ENCODE measurements at regions not wholly inside any gene's neighbourhood (a gene's known extent, or its start where the extent isn't known, plus 50 kb on each side); places are given as distances from the start of the nearest gene placed in this dataset.

- H3K4me3 Mint-ChIP-seq, result no peak overlapping the region
- H3K36me3 Mint-ChIP-seq, result no peaks in the 10 kb centered on the region
- Histone ChIP-seq H3K36me3 (ENCODE audit: control insufficient read depth, insufficient read depth, low read length) (no peaks in the 10 kb centered on the region), H3K4me3 (ENCODE audit: low read depth, low read length) (no peak overlapping the region), H3K27ac (ENCODE audit: insufficient read depth, low read length, poor library complexity, severe bottlenecking) (no peak overlapping the region), H3K9me3 (ENCODE audit: control insufficient read depth in 2 of 2, low read length in 2 of 2) (no peaks in the 10 kb centered on the region), H3K4me1 (ENCODE audit: control insufficient read depth, insufficient read depth, low read length, poor library complexity, severe bottlenecking) (no peaks in the 10 kb centered on the region), H3K27me3 (ENCODE audit: control insufficient read depth, insufficient read depth, low read length) (no peaks in the 10 kb centered on the region)
- no peak for ATAC-seq (ENCODE audit: low read depth in 2 of 2)
- H3K27ac Mint-ChIP-seq, result no peak overlapping the region
- no peaks in the 10 kb centered on the region for H3K9me3 Mint-ChIP-seq
- H3K27me3 Mint-ChIP-seq, result no peaks in the 10 kb centered on the region
- no peak for DNase-seq
- H3K4me1 Mint-ChIP-seq, result no peaks in the 10 kb centered on the region
Measured at GRCh38 chr16:11420895-11421294, 75.6 kb downstream of the RMI2 start.

- no peaks in the 10 kb centered on the region for H3K27me3 Mint-ChIP-seq
- Histone ChIP-seq H3K36me3 (ENCODE audit: control insufficient read depth, insufficient read depth, low read length) (no peaks in the 10 kb centered on the region), H3K4me1 (ENCODE audit: control insufficient read depth, insufficient read depth, low read length, poor library complexity, severe bottlenecking) (no peaks in the 10 kb centered on the region), H3K27ac (ENCODE audit: insufficient read depth, low read length, poor library complexity, severe bottlenecking) (no peak overlapping the region), H3K9me3 (ENCODE audit: control insufficient read depth in 2 of 2, low read length in 2 of 2) (no peaks in the 10 kb centered on the region), H3K27me3 (ENCODE audit: control insufficient read depth, insufficient read depth, low read length) (no peaks in the 10 kb centered on the region), H3K4me3 (ENCODE audit: low read depth, low read length) (no peak overlapping the region)
- DNase-seq (no peak), ATAC-seq (ENCODE audit: low read depth in 2 of 2) (no peak)
- no peak overlapping the region for H3K27ac Mint-ChIP-seq
- no peaks in the 10 kb centered on the region for H3K4me1 Mint-ChIP-seq
- H3K9me3 Mint-ChIP-seq, result no peaks in the 10 kb centered on the region
- H3K4me3 Mint-ChIP-seq, result no peak overlapping the region
- no peaks in the 10 kb centered on the region for H3K36me3 Mint-ChIP-seq
Measured at GRCh38 chr16:11422381-11423314, 77.4 kb downstream of the RMI2 start.

GRCh38 chr16:11423315-11424117 is 78.3 kb downstream of the RMI2 start:
- no peak for ATAC-seq (ENCODE audit: low read depth in 2 of 2)
- no peaks in the 10 kb centered on the region for H3K4me1 ChIP-seq (ENCODE audit: control insufficient read depth, insufficient read depth, low read length, poor library complexity, severe bottlenecking)

GRCh38 chr16:11424118-11424460 is 78.8 kb downstream of the RMI2 start:
- no peak for DNase-seq
- no peaks in the 10 kb centered on the region for H3K27me3 Mint-ChIP-seq
- no peaks in the 10 kb centered on the region for H3K36me3 ChIP-seq (ENCODE audit: control insufficient read depth, insufficient read depth, low read length)
- H3K36me3 Mint-ChIP-seq, result no peaks in the 10 kb centered on the region
- H3K4me1 Mint-ChIP-seq, result no peaks in the 10 kb centered on the region
- H3K9me3 Mint-ChIP-seq, result peaks cover 0 to 1% (median 0%) of the 10 kb centered on the region in 7 donors
- H3K9me3 ChIP-seq (ENCODE audit: control insufficient read depth in 2 of 2, low read length in 2 of 2), result no peaks in the 10 kb centered on the region
- H3K4me3 ChIP-seq (ENCODE audit: low read depth, low read length), result no peak overlapping the region
- ATAC-seq (ENCODE audit: low read depth in 2 of 2), result no peak
- H3K4me3 Mint-ChIP-seq, result no peak overlapping the region
- H3K27ac ChIP-seq (ENCODE audit: insufficient read depth, low read length, poor library complexity, severe bottlenecking), result no peak overlapping the region
- H3K27ac Mint-ChIP-seq, result no peak overlapping the region
- H3K27me3 ChIP-seq (ENCODE audit: control insufficient read depth, insufficient read depth, low read length), result no peaks in the 10 kb centered on the region
- no peaks in the 10 kb centered on the region for H3K4me1 ChIP-seq (ENCODE audit: control insufficient read depth, insufficient read depth, low read length, poor library complexity, severe bottlenecking)

More at GRCh38 chr16:11423315-11424117, 78.3 kb downstream of the RMI2 start:
- Histone ChIP-seq H3K9me3 (ENCODE audit: control insufficient read depth in 2 of 2, low read length in 2 of 2) (no peaks in the 10 kb centered on the region), H3K36me3 (ENCODE audit: control insufficient read depth, insufficient read depth, low read length) (no peaks in the 10 kb centered on the region), H3K27ac (ENCODE audit: insufficient read depth, low read length, poor library complexity, severe bottlenecking) (no peak overlapping the region), H3K4me3 (ENCODE audit: low read depth, low read length) (no peak overlapping the region), H3K27me3 (ENCODE audit: control insufficient read depth, insufficient read depth, low read length) (no peaks in the 10 kb centered on the region)
- Mint-ChIP-seq H3K4me3 (no peak overlapping the region), H3K27ac (no peak overlapping the region), H3K4me1 (no peaks in the 10 kb centered on the region), H3K36me3 (no peaks in the 10 kb centered on the region), H3K27me3 (no peaks in the 10 kb centered on the region), H3K9me3 (peaks cover 0 to 1% (median 0%) of the 10 kb centered on the region in 7 donors)
- DNase-seq, result no peak

- Histone ChIP-seq H3K27ac (ENCODE audit: insufficient read depth, low read length, poor library complexity, severe bottlenecking) (no peak overlapping the region), H3K27me3 (ENCODE audit: control insufficient read depth, insufficient read depth, low read length) (no peaks in the 10 kb centered on the region), H3K4me1 (ENCODE audit: control insufficient read depth, insufficient read depth, low read length, poor library complexity, severe bottlenecking) (no peaks in the 10 kb centered on the region), H3K36me3 (ENCODE audit: control insufficient read depth, insufficient read depth, low read length) (no peaks in the 10 kb centered on the region), H3K4me3 (ENCODE audit: low read depth, low read length) (no peak overlapping the region), H3K9me3 (ENCODE audit: control insufficient read depth in 2 of 2, low read length in 2 of 2) (no peaks in the 10 kb centered on the region)
- Mint-ChIP-seq H3K9me3 (peaks cover 0 to 1% (median 0%) of the 10 kb centered on the region in 7 donors), H3K4me1 (no peaks in the 10 kb centered on the region), H3K27me3 (no peaks in the 10 kb centered on the region), H3K36me3 (no peaks in the 10 kb centered on the region), H3K27ac (no peak overlapping the region), H3K4me3 (no peak overlapping the region)
- DNase-seq, result no peak
- ATAC-seq (ENCODE audit: low read depth in 2 of 2), result no peak
Measured at GRCh38 chr16:11425140-11425539, 79.9 kb downstream of the RMI2 start.

GRCh38 chr16:11428623-11428953 is 83.3 kb downstream of the RMI2 start:
- Mint-ChIP-seq H3K27me3 (peaks cover under 1% of the 10 kb centered on the region), H3K4me1 (no peaks in the 10 kb centered on the region), H3K36me3 (no peaks in the 10 kb centered on the region), H3K9me3 (peaks cover 0 to 3% (median 0%) of the 10 kb centered on the region in 7 donors), H3K4me3 (no peak overlapping the region), H3K27ac (no peak overlapping the region)
- no peak for ATAC-seq (ENCODE audit: low read depth in 2 of 2)
- Histone ChIP-seq H3K36me3 (ENCODE audit: control insufficient read depth, insufficient read depth, low read length) (no peaks in the 10 kb centered on the region), H3K27me3 (ENCODE audit: control insufficient read depth, insufficient read depth, low read length) (no peaks in the 10 kb centered on the region), H3K27ac (ENCODE audit: insufficient read depth, low read length, poor library complexity, severe bottlenecking) (no peak overlapping the region), H3K4me1 (ENCODE audit: control insufficient read depth, insufficient read depth, low read length, poor library complexity, severe bottlenecking) (no peaks in the 10 kb centered on the region), H3K4me3 (ENCODE audit: low read depth, low read length) (no peak overlapping the region), H3K9me3 (ENCODE audit: control insufficient read depth in 2 of 2, low read length in 2 of 2) (peaks cover 0 to 7% of the 10 kb centered on the region in 2 experiments)
- DNase-seq, result no peak

- H3K27me3 Mint-ChIP-seq, result peaks cover 6% of the 10 kb centered on the region
- peaks cover 0 to 3% (median 0%) of the 10 kb centered on the region in 7 donors for H3K9me3 Mint-ChIP-seq
- Histone ChIP-seq H3K4me1 (ENCODE audit: control insufficient read depth, insufficient read depth, low read length, poor library complexity, severe bottlenecking) (no peaks in the 10 kb centered on the region), H3K9me3 (ENCODE audit: control insufficient read depth in 2 of 2, low read length in 2 of 2) (peaks cover 0 to 7% of the 10 kb centered on the region in 2 experiments), H3K4me3 (ENCODE audit: low read depth, low read length) (no peak overlapping the region), H3K27ac (ENCODE audit: insufficient read depth, low read length, poor library complexity, severe bottlenecking) (no peak overlapping the region), H3K36me3 (ENCODE audit: control insufficient read depth, insufficient read depth, low read length) (no peaks in the 10 kb centered on the region), H3K27me3 (ENCODE audit: control insufficient read depth, insufficient read depth, low read length) (no peaks in the 10 kb centered on the region)
- no peaks in the 10 kb centered on the region for H3K36me3 Mint-ChIP-seq
- ATAC-seq (ENCODE audit: low read depth in 2 of 2) (no peak), DNase-seq (no peak)
- no peaks in the 10 kb centered on the region for H3K4me1 Mint-ChIP-seq
- H3K27ac Mint-ChIP-seq, result no peak overlapping the region
- no peak overlapping the region for H3K4me3 Mint-ChIP-seq
Measured at GRCh38 chr16:11429123-11429522, 83.9 kb downstream of the RMI2 start.

Measured in CD4-positive, CD25-positive, alpha-beta regulatory T cell (primary cell).